Adrenal gland (tissue), 9 donors: ENCODE measurements at regions not wholly inside any gene's neighbourhood (a gene's known extent, or its start where the extent isn't known, plus 50 kb on each side); places are given as distances from the start of the nearest gene placed in this dataset.
"Not testable (repeated sequence)": the region's sequence is repeated elsewhere in the genome, so short reads cannot be mapped to it uniquely, and the experiment has no call there.

Experiments used
- DNase-seq, 7 donors: peaks; one replicate each; pipeline ENCODE4 v3.0.0-alpha.2; 2019 to 2020
- H3K27ac ChIP-seq, 5 donors: fragments of 200-600 bp; sonication (generic) in 4 of 5; 1 replicate in 3 of 5; 2 replicates in 2 of 5; pipeline versions ENCODE4 v1.5.1 to v1.8.0; 2016 to 2020; ENCODE audit warnings: mild to moderate bottlenecking in 1 of 5
- H3K27me3 ChIP-seq: fragments of 200-600 bp; 2 replicates; pipeline ENCODE4 v1.8.0; 2021
- H3K36me3 ChIP-seq, 2 donors: fragments of 200-600 bp; replicated peaks in 1 of 2; 1 replicate in 1 of 2; 2 replicates in 1 of 2; pipeline versions ENCODE4 v1.5.1 to v1.8.0; 2018 to 2022
- H3K4me1 ChIP-seq, 2 donors: fragments of 200-600 bp; replicated peaks in 1 of 2; 1 replicate in 1 of 2; 2 replicates in 1 of 2; pipeline versions ENCODE4 v1.5.1 to v1.8.0; 2018 to 2021
- H3K4me3 ChIP-seq, 4 donors: fragments of 200-600 bp; sonication (generic) in 3 of 4; one replicate each; pipeline ENCODE4 v1.5.1; 2016 to 2018
- H3K9me3 ChIP-seq, 3 donors: fragments of 200-600 bp; sonication (generic) in 1 of 3; replicated peaks in 1 of 3; 1 replicate in 2 of 3; 2 replicates in 1 of 3; pipeline versions ENCODE4 v1.5.1 to v1.8.0; 2016 to 2021
- POLR2A ChIP-seq, 2 donors: fragments of 450-650 bp; IDR thresholded peaks; one replicate each; pipeline ENCODE4 v1.6.1; 2017; ENCODE audit warnings: antibody characterized with exemption in 2 of 2, mild to moderate bottlenecking in 2 of 2, moderate library complexity in 1 of 2
- WGBS, 4 donors: extraction: QIAGEN DNeasy Blood & Tissue Kit in 2 of 4; methylation state at CpG; one replicate each; pipeline versions ENCODE4 v1.1.5 to v1.1.7; 2013 to 2017; 5-methylcytosine and 5-hydroxymethylcytosine counted together
- intact Hi-C, 2 donors: fragments of 100-400 bp; cut with DNase I; formaldehyde crosslinking; loops; one replicate each; pipeline versions ENCODE4 v1.14.1 to v1.15.0; 2022 to 2023
- TF ChIP-seq, protein P1 (sequence below), 6 experiments: fragments of 450-650 bp in 4 of 6; fragments of 200-600 bp in 2 of 6; sonication (generic) in 1 of 6; IDR thresholded peaks; 1 replicate in 5 of 6; 2 replicates in 1 of 6; pipeline versions ENCODE4 v1.5.1 to v1.8.0; 2016 to 2021; ENCODE audit warnings: antibody characterized with exemption in 6 of 6, mild to moderate bottlenecking in 2 of 6, moderate library complexity in 1 of 6
- donor health status: healthy with polysubstance abuse.
- donor health status: Bipolar disorder and iron deficiency.
- donor health status: DM: yes; HTN: yes; CAD: no.
- donor health status: DM: no; HTN: no; CAD: no.
- donor health status: DM: no; HTN: no; CAD: no.

GRCh38 chr20:54347166-54347833 lies 128.1 kb upstream of the DOK5 start:
- H3K27ac ChIP-seq = no peak overlapping the region
- no peaks in the 10 kb centered on the region for H3K36me3 ChIP-seq
- H3K27me3 ChIP-seq = no peaks in the 10 kb centered on the region
- DNase-seq = no peak
- H3K4me3 ChIP-seq = no peak overlapping the region
- WGBS, 4 donors = 86 to 92% (median 90%) methylated on average over 9 of the region's 9 CpGs
- TF ChIP-seq POLR2A (IDR thresholded peaks at IDR 0.05) = no peak
- TF ChIP-seq, protein P1, sequence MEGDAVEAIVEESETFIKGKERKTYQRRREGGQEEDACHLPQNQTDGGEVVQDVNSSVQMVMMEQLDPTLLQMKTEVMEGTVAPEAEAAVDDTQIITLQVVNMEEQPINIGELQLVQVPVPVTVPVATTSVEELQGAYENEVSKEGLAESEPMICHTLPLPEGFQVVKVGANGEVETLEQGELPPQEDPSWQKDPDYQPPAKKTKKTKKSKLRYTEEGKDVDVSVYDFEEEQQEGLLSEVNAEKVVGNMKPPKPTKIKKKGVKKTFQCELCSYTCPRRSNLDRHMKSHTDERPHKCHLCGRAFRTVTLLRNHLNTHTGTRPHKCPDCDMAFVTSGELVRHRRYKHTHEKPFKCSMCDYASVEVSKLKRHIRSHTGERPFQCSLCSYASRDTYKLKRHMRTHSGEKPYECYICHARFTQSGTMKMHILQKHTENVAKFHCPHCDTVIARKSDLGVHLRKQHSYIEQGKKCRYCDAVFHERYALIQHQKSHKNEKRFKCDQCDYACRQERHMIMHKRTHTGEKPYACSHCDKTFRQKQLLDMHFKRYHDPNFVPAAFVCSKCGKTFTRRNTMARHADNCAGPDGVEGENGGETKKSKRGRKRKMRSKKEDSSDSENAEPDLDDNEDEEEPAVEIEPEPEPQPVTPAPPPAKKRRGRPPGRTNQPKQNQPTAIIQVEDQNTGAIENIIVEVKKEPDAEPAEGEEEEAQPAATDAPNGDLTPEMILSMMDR (IDR thresholded peaks at IDR 0.05) = no peak
- H3K9me3 ChIP-seq = no peaks in the 10 kb centered on the region
- H3K4me1 ChIP-seq = peaks cover 0 to 5% of the 10 kb centered on the region in 2 donors
- intact Hi-C loops = no loop called here

DNA sequence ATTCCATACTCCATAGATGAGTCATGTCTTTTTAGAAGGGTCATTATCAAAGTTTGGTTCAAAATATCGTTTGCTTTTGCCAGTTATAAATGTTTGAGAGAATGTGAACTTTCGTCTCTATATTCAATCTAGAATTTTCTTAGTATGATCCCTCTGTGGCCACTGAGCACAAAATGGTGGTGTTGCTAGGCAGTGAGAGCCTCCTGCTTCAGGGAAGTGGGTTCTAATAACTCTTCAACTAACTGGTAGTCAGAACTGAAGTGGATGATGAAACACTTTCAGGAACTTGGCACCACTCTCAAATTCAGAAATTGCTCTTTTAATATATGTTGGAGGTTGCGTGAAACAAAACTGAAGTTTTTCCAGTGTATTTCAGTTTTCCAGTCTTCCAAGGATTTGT lies 125.0 kb upstream of the DOK5 start:
- H3K36me3 ChIP-seq = no peaks in the 10 kb centered on the region

GRCh38 chr20:54351371-54352136 lies 123.8 kb upstream of the DOK5 start:
- no peaks in the 10 kb centered on the region for H3K4me1 ChIP-seq
- H3K9me3 ChIP-seq = no peaks in the 10 kb centered on the region
- no peak for TF ChIP-seq POLR2A (IDR thresholded peaks at IDR 0.05)
- TF ChIP-seq, protein P1 (IDR thresholded peaks at IDR 0.05) = no peak
- no peaks in the 10 kb centered on the region for H3K27me3 ChIP-seq
- WGBS, 4 donors = 67 to 83% (median 75%) methylated on average over 2 of the region's 2 CpGs
- no peak overlapping the region for H3K4me3 ChIP-seq
- DNase-seq = no peak
- no peaks in the 10 kb centered on the region for H3K36me3 ChIP-seq
- intact Hi-C loops = no loop called here
- no peak overlapping the region for H3K27ac ChIP-seq

More for the DNA sequence above, 125.0 kb upstream of the DOK5 start:
- TF ChIP-seq, protein P1 (IDR thresholded peaks at IDR 0.05) = no peak
- no peak for TF ChIP-seq POLR2A (IDR thresholded peaks at IDR 0.05)
- no peak overlapping the region for H3K27ac ChIP-seq
- no peaks in the 10 kb centered on the region for H3K27me3 ChIP-seq
- DNase-seq = no peak
- no peaks in the 10 kb centered on the region for H3K9me3 ChIP-seq
- H3K4me1 ChIP-seq = no peaks in the 10 kb centered on the region
- intact Hi-C loops = no loop called here
- no peak overlapping the region for H3K4me3 ChIP-seq
- 63 to 72% (median 67%) methylated on average over 3 of the region's 3 CpGs for WGBS, 4 donors

- H3K4me1 ChIP-seq, intact Hi-C loops, H3K4me3 ChIP-seq, H3K27me3 ChIP-seq, DNase-seq, H3K9me3 ChIP-seq, H3K27ac ChIP-seq, H3K36me3 ChIP-seq: not testable (repeated sequence)
- WGBS, 4 donors = 81 to 98% (median 86%) methylated on average over 7 of the region's 7 CpGs
Measured at GRCh38 chr20:54352541-54352940, 122.9 kb upstream of the DOK5 start.
